ENCODE measurements at regions not wholly inside any gene's neighbourhood (a gene's known extent, or its start where the extent isn't known, plus 50 kb on each side); places are given as distances from the start of the nearest gene placed in this dataset.

DNA sequence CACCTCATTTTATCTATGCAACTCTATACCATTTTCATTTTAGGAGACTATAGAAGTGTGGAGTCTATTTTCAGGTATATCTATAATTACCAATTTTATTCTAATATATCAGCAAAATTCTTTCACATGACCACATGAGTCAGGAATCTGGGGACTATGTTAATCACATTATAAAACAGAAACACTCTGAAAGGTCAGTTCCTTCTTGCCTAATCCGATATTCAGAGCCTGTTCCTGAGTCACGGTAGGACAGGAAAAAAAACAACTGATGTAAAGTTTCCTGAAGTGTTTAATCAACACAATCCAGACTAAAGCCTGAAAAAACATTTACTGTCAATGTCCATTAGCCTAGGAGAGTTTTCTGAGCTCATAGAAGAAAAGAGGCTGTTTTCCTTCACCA lies 1902.3 kb downstream of the NCAM2 start:
- H3K27me3 ChIP-seq: no peaks in the 10 kb centered on the region
- no peak overlapping the region for H3K4me3 ChIP-seq
- no peaks in the 10 kb centered on the region for H3K36me3 ChIP-seq
- DNase-seq (ENCODE audit: low spot score in 2 of 2): no peak
- H3K27ac ChIP-seq: no peak overlapping the region
- no peaks in the 10 kb centered on the region for H3K4me1 ChIP-seq
- no peak for TF ChIP-seq POLR2AphosphoS5 (IDR thresholded peaks at IDR 0.05)
- TF ChIP-seq, protein P1, sequence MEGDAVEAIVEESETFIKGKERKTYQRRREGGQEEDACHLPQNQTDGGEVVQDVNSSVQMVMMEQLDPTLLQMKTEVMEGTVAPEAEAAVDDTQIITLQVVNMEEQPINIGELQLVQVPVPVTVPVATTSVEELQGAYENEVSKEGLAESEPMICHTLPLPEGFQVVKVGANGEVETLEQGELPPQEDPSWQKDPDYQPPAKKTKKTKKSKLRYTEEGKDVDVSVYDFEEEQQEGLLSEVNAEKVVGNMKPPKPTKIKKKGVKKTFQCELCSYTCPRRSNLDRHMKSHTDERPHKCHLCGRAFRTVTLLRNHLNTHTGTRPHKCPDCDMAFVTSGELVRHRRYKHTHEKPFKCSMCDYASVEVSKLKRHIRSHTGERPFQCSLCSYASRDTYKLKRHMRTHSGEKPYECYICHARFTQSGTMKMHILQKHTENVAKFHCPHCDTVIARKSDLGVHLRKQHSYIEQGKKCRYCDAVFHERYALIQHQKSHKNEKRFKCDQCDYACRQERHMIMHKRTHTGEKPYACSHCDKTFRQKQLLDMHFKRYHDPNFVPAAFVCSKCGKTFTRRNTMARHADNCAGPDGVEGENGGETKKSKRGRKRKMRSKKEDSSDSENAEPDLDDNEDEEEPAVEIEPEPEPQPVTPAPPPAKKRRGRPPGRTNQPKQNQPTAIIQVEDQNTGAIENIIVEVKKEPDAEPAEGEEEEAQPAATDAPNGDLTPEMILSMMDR (IDR thresholded peaks at IDR 0.05): no peak
- no peak for TF ChIP-seq POLR2A (IDR thresholded peaks at IDR 0.05)
- TF ChIP-seq EP300 (IDR thresholded peaks at IDR 0.05): no peak
- 19% methylated on average over 2 of the region's 2 CpGs for WGBS
- H3K9me3 ChIP-seq: no peaks in the 10 kb centered on the region

DNA sequence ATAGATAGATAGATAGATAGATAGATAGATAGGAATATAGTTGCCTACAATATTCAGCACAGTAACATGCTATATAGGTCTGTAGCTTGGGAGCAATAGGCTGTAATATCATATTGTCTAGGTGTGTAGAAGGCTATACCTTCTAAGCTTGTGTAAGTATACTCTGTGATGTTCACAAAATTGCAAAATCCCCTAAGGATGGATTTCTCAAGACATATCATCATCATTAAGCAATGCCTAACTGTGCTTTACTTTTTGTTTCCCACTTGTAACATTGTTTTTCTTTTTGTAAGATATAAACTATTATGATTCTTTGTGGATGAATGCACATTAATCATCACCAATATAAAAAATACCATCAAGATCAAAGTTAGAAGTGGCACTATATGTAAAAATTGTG lies 1905.6 kb downstream of the NCAM2 start:
- Histone ChIP-seq H3K27me3 (no peaks in the 10 kb centered on the region), H3K9me3 (no peaks in the 10 kb centered on the region), H3K36me3 (no peaks in the 10 kb centered on the region), H3K27ac (no peak overlapping the region), H3K4me1 (no peaks in the 10 kb centered on the region), H3K4me3 (no peak overlapping the region)
- TF ChIP-seq EP300 (IDR thresholded peaks at IDR 0.05) (no peak), POLR2AphosphoS5 (IDR thresholded peaks at IDR 0.05) (no peak), POLR2A (IDR thresholded peaks at IDR 0.05) (no peak)
- TF ChIP-seq, protein P1 (IDR thresholded peaks at IDR 0.05): no peak
- DNase-seq (ENCODE audit: low spot score in 2 of 2): no peak

DNA sequence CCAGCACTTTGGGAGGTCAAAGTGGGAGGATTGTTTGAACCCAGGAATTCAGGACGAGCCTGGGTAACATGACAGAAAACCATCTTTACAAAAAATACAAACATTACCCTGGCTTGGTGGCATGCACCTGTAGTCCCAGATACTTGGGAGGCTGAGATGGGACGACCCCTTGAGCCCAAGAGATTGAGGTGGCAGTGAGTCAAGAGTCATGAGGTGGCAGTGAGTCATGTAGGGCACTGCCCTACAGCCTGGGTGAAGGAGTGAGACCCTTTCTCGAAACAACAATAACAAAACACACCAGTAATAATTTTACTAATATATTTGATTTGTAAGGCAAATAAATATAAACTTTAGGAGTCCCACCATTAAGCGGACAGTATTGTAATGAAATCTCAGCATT lies 1906.2 kb downstream of the NCAM2 start:
- H3K4me3 ChIP-seq: no peak overlapping the region
- H3K4me1 ChIP-seq: no peaks in the 10 kb centered on the region
- no peaks in the 10 kb centered on the region for H3K36me3 ChIP-seq
- TF ChIP-seq POLR2A (IDR thresholded peaks at IDR 0.05) (no peak), EP300 (IDR thresholded peaks at IDR 0.05) (no peak), POLR2AphosphoS5 (IDR thresholded peaks at IDR 0.05) (no peak)
- TF ChIP-seq, protein P1 (IDR thresholded peaks at IDR 0.05): no peak
- H3K27me3 ChIP-seq: no peaks in the 10 kb centered on the region
- DNase-seq (ENCODE audit: low spot score in 2 of 2): no peak
- H3K9me3 ChIP-seq: no peaks in the 10 kb centered on the region
- WGBS: 78% methylated on average over 4 of the region's 4 CpGs
- H3K27ac ChIP-seq: no peak overlapping the region

DNA sequence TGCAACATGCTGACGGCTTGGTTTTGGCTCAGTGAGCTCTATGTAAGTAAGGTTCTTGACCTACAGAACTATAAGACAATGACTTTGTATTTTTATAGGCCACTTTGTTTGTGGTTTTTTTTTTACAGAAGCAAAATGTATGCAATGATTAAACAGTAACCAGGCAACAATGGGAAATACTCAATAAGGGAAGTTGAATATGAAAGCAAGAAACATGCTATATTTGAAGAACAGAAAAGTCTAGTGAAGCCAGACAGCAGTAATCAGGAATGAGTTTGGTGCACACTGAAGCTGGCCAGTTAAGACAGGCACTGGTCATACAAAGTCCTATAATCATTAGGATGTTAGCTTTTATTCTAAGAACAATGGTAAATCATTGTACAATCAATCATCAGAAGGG lies 1926.8 kb downstream of the NCAM2 start:
- WGBS: 75% methylated on average over 1 of the region's 1 CpG
- DNase-seq (ENCODE audit: low spot score in 2 of 2): no peak
- Histone ChIP-seq H3K4me1 (no peaks in the 10 kb centered on the region), H3K9me3 (no peaks in the 10 kb centered on the region), H3K27me3 (no peaks in the 10 kb centered on the region), H3K27ac (no peak overlapping the region), H3K4me3 (no peak overlapping the region), H3K36me3 (no peaks in the 10 kb centered on the region)
- TF ChIP-seq POLR2AphosphoS5 (IDR thresholded peaks at IDR 0.05) (no peak), POLR2A (IDR thresholded peaks at IDR 0.05) (no peak), EP300 (IDR thresholded peaks at IDR 0.05) (no peak)
- TF ChIP-seq, protein P1 (IDR thresholded peaks at IDR 0.05): no peak

DNA sequence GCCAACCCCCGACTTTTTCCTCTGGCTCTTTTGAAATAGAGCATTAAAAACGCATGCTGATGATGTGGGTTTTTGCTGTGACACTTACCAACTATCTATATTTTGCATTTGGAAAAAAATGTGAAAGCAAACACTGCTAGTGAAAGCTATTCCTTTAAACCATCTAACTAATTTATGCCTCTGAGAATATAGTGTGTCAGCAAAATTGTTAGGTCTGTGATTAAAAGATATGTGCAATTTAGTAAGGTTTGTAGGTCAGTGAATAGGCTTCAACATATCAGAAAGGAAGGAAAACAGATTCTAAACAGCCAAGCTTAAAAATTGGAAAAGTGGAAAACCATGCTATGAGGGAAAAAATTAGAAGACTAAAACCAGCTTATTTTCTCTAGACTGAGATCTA lies 1929.3 kb downstream of the NCAM2 start:
- no peaks in the 10 kb centered on the region for H3K9me3 ChIP-seq
- no peak overlapping the region for H3K4me3 ChIP-seq
- DNase-seq (ENCODE audit: low spot score in 2 of 2): no peak
- no peaks in the 10 kb centered on the region for H3K27me3 ChIP-seq
- TF ChIP-seq, protein P1 (IDR thresholded peaks at IDR 0.05): no peak
- no peak for TF ChIP-seq POLR2A (IDR thresholded peaks at IDR 0.05)
- TF ChIP-seq EP300 (IDR thresholded peaks at IDR 0.05): no peak
- TF ChIP-seq POLR2AphosphoS5 (IDR thresholded peaks at IDR 0.05): no peak
- no peaks in the 10 kb centered on the region for H3K36me3 ChIP-seq
- no peaks in the 10 kb centered on the region for H3K4me1 ChIP-seq
- WGBS: 72% methylated on average over 2 of the region's 2 CpGs
- H3K27ac ChIP-seq: no peak overlapping the region

Data from suprapubic skin (tissue), 4 donors.